ENCODE measurements at regions not wholly inside any gene's neighbourhood (a gene's known extent, or its start where the extent isn't known, plus 50 kb on each side); places are given as distances from the start of the nearest gene placed in this dataset.
"Not testable (repeated sequence)": the region's sequence is repeated elsewhere in the genome, so short reads cannot be mapped to it uniquely, and the experiment has no call there.

DNA sequence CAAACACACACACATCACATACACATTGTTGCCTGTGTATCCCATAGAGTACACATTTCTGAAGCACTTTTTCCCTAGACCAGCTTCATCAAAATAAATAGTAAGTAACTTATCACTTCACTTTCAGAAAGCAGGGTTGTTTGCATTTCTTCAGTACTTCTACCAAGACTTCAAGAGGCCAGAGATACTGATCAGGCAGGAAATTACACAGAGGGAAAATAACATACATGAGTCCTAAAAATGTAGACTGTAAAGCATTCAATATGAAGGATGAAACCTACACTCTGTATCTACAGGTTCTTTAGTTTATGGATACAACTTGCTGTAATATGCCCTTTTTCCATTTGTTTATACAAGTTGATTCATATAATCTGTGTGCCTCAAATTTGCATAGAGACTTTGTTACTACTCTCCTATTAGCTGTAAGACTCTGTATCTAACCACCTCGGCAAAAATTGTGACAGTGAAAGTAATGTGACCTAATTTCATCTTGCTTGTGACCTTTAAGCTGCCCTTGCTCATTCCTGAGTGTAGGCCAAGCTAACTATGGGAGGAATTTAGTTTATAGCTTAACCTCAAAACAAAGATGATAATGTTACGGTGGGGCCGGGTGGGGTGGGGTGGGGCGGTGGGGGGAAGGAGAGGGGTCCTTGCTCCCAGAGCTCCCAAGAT, 228.9 kb upstream of the SPOPL start:
- no peaks in the 10 kb centered on the region for H3K9me3 ChIP-seq (ENCODE audit: control insufficient read depth in 2 of 3, insufficient read depth in 1 of 3, low read length in 3 of 3)
- no peaks in the 10 kb centered on the region for H3K36me3 ChIP-seq (ENCODE audit: control insufficient read depth in 2 of 3, insufficient read depth in 3 of 3, low read length in 3 of 3)
- no peak overlapping the region for H3K27ac ChIP-seq (ENCODE audit: low read depth in 2 of 2, low read length in 2 of 2)
- H3K4me3 ChIP-seq (ENCODE audit: low read length in 3 of 3) = no peak overlapping the region
- H3K9ac ChIP-seq (ENCODE audit: low read length in 3 of 3) = no peak overlapping the region
- intact Hi-C loops (cut with DNase I) = no loop called here
- FAIRE-seq (no peak), DNase-seq (no peak)
- H3K27me3 ChIP-seq (ENCODE audit: control insufficient read depth, insufficient read depth, low read length) = no peaks in the 10 kb centered on the region
- TF ChIP-seq, protein P1, sequence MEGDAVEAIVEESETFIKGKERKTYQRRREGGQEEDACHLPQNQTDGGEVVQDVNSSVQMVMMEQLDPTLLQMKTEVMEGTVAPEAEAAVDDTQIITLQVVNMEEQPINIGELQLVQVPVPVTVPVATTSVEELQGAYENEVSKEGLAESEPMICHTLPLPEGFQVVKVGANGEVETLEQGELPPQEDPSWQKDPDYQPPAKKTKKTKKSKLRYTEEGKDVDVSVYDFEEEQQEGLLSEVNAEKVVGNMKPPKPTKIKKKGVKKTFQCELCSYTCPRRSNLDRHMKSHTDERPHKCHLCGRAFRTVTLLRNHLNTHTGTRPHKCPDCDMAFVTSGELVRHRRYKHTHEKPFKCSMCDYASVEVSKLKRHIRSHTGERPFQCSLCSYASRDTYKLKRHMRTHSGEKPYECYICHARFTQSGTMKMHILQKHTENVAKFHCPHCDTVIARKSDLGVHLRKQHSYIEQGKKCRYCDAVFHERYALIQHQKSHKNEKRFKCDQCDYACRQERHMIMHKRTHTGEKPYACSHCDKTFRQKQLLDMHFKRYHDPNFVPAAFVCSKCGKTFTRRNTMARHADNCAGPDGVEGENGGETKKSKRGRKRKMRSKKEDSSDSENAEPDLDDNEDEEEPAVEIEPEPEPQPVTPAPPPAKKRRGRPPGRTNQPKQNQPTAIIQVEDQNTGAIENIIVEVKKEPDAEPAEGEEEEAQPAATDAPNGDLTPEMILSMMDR (IDR thresholded peaks at IDR 0.05; ENCODE audit: borderline replicate concordance, extremely low read depth, insufficient read depth) = no peak
- H3K4me1 ChIP-seq (ENCODE audit: control insufficient read depth in 2 of 3, insufficient read depth in 2 of 3, low read depth in 1 of 3, low read length in 3 of 3) = peaks cover 4 to 21% (median 8%) of the 10 kb centered on the region in 3 donors

DNA sequence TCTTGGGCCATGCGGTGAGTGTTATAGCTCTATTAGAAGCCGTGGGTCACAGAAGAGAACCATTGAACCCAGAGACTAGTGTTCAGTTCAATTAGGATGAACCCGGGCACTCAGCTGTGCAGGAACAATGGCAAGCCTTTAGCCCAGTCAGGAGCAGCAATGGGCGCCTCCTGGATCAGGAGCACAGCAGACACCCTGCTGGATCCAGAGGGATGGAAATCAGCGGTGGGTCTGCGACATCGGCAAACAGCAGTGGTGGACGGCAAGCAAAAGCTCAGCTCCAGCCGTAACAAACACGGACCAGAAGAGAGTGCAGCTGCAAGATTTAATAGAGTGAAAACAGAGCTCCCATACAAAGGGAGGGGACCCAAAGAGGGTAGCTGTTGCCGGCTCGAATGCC, 228.3 kb upstream of the SPOPL start:
- H3K9me3 ChIP-seq (ENCODE audit: control insufficient read depth in 2 of 3, insufficient read depth in 1 of 3, low read length in 3 of 3); DNase-seq; H3K9ac ChIP-seq (ENCODE audit: low read length in 3 of 3); FAIRE-seq; H3K4me3 ChIP-seq (ENCODE audit: low read length in 3 of 3); H3K27me3 ChIP-seq (ENCODE audit: control insufficient read depth, insufficient read depth, low read length); H3K36me3 ChIP-seq (ENCODE audit: control insufficient read depth in 2 of 3, insufficient read depth in 3 of 3, low read length in 3 of 3); H3K27ac ChIP-seq (ENCODE audit: low read depth in 2 of 2, low read length in 2 of 2); intact Hi-C loops (cut with DNase I): not testable (repeated sequence)
- H3K4me1 ChIP-seq (ENCODE audit: control insufficient read depth in 2 of 3, insufficient read depth in 2 of 3, low read depth in 1 of 3, low read length in 3 of 3) = peaks cover 4 to 21% (median 8%) of the 10 kb centered on the region in 3 donors

DNA sequence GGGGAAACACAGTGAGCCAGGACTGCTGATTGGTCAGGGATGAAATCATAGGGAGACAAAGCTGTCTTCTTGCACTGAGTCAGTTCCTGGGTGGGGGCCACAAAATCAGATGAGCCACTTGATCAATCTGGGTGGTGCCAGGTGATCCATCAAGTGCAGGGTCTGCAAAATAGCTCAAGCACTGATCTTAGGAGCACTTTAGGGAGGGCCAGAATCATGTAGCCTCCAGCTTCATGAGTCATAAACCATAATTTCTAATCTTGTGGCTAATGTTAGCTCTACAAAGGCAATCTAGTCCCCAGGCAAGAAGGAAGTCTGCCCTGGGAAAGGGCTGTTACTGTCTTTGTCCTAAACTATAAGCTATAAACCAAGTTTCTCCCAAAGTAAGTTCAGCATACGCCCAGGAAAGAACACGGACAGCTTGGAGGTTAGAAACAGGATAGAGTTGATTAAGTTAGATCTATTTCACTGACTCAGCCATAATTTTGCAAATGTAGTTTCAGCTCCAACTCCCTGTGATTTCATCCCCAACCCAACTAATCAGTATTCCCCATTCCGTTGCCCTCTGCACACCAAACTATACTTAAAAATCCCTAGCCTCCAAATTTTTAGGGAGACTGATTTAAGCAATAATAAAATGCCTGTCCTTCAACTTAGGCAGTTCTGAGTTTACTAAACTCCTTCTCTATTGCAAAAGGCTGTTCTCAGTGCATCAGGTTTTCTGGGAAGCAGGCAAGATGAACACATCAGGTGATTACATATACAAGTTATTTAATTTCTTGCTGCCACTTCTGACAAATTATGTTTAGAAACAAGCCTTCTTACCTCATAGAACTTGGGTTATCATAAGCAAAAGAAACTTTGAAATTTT, 226.9 kb upstream of the SPOPL start:
- TF ChIP-seq, protein P1 (IDR thresholded peaks at IDR 0.05; ENCODE audit: borderline replicate concordance, extremely low read depth, insufficient read depth) = no peak
- H3K4me3 ChIP-seq (ENCODE audit: low read length in 3 of 3) = no peak overlapping the region
- no peak for DNase-seq
- no peak overlapping the region for H3K27ac ChIP-seq (ENCODE audit: low read depth in 2 of 2, low read length in 2 of 2)
- no peak overlapping the region for H3K9ac ChIP-seq (ENCODE audit: low read length in 3 of 3)
- peaks cover 4 to 21% (median 8%) of the 10 kb centered on the region in 3 donors for H3K4me1 ChIP-seq (ENCODE audit: control insufficient read depth in 2 of 3, insufficient read depth in 2 of 3, low read depth in 1 of 3, low read length in 3 of 3)
- intact Hi-C loops (cut with DNase I) = no loop called here
- no peak for FAIRE-seq
- no peaks in the 10 kb centered on the region for H3K27me3 ChIP-seq (ENCODE audit: control insufficient read depth, insufficient read depth, low read length)
- H3K36me3 ChIP-seq (ENCODE audit: control insufficient read depth in 2 of 3, insufficient read depth in 3 of 3, low read length in 3 of 3) = no peaks in the 10 kb centered on the region
- no peaks in the 10 kb centered on the region for H3K9me3 ChIP-seq (ENCODE audit: control insufficient read depth in 2 of 3, insufficient read depth in 1 of 3, low read length in 3 of 3)

DNA sequence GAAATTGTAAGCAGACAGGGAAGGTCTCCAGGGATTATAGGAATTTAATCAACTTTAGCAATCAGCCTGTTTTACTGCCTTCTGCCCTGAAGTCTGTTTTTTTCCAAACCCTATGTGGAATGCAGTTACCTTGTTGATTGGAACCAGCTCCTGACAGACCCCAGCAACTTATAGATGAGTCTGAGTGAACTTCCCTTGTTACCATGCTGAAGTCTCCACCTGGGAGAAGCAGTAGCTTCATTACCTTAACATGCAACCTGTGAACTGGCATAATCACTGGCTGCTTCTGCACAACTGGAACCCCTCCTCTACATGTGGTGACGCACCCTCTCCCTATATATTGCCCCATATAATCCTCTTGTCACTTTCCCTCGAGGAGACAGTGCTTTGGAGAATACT, 226.3 kb upstream of the SPOPL start:
- TF ChIP-seq, protein P1 (IDR thresholded peaks at IDR 0.05; ENCODE audit: borderline replicate concordance, extremely low read depth, insufficient read depth) = no peak
- H3K27me3 ChIP-seq (ENCODE audit: control insufficient read depth, insufficient read depth, low read length) = no peaks in the 10 kb centered on the region
- peaks cover 4 to 21% (median 8%) of the 10 kb centered on the region in 3 donors for H3K4me1 ChIP-seq (ENCODE audit: control insufficient read depth in 2 of 3, insufficient read depth in 2 of 3, low read depth in 1 of 3, low read length in 3 of 3)
- no peaks in the 10 kb centered on the region for H3K9me3 ChIP-seq (ENCODE audit: control insufficient read depth in 2 of 3, insufficient read depth in 1 of 3, low read length in 3 of 3)
- no peak overlapping the region for H3K4me3 ChIP-seq (ENCODE audit: low read length in 3 of 3)
- no peak overlapping the region for H3K9ac ChIP-seq (ENCODE audit: low read length in 3 of 3)
- H3K27ac ChIP-seq (ENCODE audit: low read depth in 2 of 2, low read length in 2 of 2) = no peak overlapping the region
- FAIRE-seq (no peak), DNase-seq (no peak)
- intact Hi-C loops (cut with DNase I) = no loop called here
- no peaks in the 10 kb centered on the region for H3K36me3 ChIP-seq (ENCODE audit: control insufficient read depth in 2 of 3, insufficient read depth in 3 of 3, low read length in 3 of 3)
